Anterior cingulate cortex (tissue), 58 donors: ENCODE measurements at regions not wholly inside any gene's neighbourhood (a gene's known extent, or its start where the extent isn't known, plus 50 kb on each side); places are given as distances from the start of the nearest gene placed in this dataset.

Experiments used
- DNase-seq, 58 donors: peaks; one replicate each; lab custom pipeline; 2025; lab: John Stamatoyannopoulos, UW

GRCh38 chr18:65329010-65329409 is 421.8 kb upstream of the CDH7 start:
- no peak for DNase-seq

DNA sequence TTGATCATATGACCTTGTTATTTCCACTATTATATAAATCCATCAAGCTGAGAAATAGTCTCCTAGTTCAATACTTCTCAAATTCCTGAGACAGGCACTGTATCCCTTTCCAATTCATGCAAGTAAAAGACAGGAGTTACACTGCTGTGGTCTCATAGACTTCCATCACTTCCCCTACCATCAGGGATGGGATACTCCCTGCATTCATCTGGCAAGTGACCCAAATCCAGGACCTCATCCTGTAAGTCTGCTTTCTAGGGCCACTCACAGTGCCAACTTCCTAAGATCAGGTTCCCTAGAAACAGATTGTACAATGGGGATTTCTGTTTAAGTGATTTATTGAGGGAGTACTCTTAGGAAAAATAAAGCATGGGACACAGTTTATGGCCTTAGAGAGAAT is 424.0 kb upstream of the CDH7 start:
- no peak for DNase-seq

DNA sequence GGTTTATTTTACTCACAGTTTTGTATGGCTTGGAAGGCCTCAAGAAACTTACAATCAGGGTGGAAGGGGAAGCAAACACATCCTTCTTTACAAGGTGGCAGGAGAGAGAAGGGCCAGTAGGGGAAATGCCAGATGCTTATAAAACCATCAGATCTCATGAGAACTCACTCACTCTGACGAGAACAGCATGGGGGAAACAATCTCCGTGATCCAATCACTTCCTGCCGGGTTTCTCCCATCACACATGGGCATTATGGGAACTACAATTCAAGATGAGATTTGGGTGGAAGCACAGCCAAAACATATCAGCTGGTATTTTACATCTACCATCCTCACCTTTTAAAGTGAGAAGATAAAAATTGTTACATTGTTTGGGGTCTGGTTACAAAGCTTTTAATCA is 427.9 kb upstream of the CDH7 start:
- DNase-seq = no peak

DNA sequence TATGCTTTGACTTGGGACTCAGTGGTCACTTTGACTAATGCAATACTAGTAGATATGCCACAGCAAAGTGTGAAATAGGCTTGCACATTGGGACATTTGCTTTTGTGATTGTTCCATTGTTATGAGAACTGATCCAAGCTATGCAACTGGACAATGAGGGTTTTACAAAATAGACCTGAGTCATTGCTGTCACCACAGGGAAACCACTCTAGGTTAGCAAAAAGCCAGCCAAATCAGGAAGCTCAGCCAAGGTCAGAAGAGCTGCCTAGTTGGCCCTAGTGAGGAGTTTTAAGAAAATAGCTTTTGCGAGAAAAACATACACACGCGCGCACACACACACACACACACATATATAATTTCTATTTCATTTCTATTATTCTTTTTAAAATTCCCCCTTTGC is 452.4 kb upstream of the CDH7 start:
- no peak for DNase-seq

- no peak for DNase-seq
Observed at GRCh38 chr18:65288908-65289307, 461.9 kb upstream of the CDH7 start.

GRCh38 chr18:65287652-65288051 is 463.2 kb upstream of the CDH7 start:
- no peak for DNase-seq

GRCh38 chr18:65282096-65282495 is 468.7 kb upstream of the CDH7 start:
- DNase-seq = no peak

DNA sequence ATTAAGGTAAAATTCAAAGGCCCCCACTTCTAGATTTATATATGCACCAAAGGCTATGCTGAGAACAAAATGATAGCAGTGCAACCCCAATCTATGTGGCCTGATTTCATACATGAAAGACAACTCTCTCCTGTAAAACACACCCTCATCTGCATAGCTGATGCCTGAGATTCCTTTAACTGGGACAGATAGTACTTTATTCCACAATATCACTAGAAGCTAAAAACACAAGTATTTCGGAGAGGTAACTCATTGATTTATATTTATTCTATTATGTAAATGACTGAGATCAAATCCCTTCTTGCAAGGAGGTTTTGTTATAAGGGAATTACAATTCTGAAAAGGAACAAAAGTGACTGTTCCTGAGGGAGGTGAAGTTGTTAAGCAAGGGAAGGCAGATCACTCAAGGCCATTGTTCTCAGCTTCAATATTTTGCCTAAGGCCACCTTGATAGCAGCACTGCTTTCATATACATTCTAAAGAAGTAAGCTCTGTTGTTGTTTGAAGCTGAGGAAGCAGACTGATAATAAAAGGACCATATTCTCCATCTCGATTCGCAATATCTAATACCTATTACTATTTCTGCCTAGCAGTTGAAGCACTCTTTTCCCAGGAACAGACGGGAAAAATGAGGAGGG is 471.0 kb upstream of the CDH7 start:
- DNase-seq = no peak

DNA sequence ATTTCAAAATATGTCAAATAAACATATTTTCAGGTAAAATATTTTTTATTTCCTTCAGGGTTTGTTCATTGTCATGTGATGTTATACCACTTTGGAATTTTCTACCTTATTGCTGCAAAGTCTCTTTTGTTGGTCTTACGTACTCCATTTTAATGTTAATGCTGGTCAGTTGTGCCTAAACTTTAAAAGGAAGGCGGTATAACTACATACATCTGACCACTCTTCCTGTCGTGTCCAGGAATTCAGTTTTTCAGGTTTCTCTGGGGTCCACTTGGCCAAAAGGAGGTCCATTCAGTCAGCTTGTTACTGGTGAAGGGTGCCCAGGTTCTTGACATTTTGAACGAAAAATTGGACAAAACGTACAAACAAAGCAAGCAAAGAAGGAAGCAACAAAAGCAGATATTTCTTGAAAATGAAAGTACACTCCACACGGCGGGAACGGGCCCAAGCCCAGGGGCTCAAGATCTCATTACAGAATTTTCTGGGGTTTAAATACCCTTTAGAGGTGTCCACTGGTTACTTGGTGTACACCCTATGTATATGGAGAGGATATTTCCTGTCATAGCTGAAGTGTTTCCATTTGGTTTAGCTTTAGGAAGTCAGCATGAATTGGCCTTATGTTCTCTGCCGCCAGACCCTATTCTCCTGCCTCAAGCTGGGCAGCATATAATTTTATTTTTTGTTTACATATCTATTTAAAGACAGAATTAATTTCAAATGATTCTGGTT is 471.7 kb upstream of the CDH7 start:
- no peak for DNase-seq

GRCh38 chr18:65269375-65269774 is 481.4 kb upstream of the CDH7 start:
- no peak for DNase-seq

- DNase-seq = no peak
Observed at GRCh38 chr18:65265761-65266160, 485.1 kb upstream of the CDH7 start.

DNA sequence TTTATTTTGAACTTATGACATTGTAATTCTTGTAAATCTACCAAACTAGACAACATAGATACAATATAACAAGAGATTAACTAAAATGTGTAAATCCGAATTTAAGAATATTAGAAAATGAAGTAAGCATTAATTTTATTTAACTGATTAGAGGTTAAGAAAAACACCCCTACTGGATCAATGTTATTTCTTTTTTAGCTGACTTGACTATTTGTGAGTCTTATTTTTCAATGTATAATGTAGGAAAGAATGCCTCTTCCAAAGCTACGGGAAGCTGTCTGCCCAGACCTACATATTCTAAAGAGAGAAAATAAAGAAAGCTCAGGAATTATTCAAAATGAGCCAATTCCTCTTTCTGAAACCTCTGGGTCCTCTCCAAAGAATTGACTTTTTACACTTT is 490.8 kb upstream of the CDH7 start:
- no peak for DNase-seq

GRCh38 chr18:65259403-65259802 is 491.4 kb upstream of the CDH7 start:
- no peak for DNase-seq

DNA sequence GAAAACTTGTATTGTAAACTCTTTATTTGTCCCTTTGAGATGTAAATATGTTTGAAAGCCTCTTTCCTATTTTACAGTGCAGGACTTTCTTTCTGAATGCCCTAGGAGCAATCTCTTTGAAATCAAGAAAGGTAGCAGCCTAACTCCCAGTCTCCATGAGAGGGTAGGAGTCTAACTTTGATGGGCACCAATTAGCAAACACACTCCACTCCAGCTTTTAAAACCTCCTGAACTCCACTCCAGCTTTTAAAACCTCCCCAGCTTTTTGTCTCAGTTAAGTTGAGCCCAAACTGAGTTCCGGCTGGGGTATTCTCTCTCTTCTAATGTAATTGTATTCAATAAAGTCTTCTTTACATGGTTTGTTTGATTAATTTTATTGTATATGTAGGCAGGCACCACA is 493.7 kb upstream of the CDH7 start:
- no peak for DNase-seq

- no peak for DNase-seq
Observed at GRCh38 chr18:65255417-65255816, 495.4 kb upstream of the CDH7 start.

DNA sequence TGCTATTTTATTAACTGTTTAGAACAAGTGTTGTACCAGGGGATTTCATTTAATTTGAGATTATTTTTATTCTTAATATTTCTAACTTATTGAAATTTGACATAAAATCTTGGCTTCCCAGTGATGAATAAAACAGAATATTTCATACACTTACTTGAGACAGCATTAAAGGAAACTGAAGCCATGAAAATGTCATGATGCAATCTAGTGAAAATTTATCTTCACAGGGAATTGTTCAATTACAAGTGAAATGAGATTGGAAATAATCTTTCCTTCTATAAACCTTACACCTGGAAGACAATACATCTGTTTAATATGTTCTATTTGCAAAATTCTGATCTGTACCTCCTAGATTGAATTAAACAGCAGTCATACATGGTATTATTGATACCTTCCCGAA is 511.0 kb upstream of the CDH7 start:
- DNase-seq = no peak

- peak in 16 of 58 donors; percentile 0 to 28 (median 4) for DNase-seq
Observed at GRCh38 chr18:65235966-65236624, 514.7 kb upstream of the CDH7 start.

DNA sequence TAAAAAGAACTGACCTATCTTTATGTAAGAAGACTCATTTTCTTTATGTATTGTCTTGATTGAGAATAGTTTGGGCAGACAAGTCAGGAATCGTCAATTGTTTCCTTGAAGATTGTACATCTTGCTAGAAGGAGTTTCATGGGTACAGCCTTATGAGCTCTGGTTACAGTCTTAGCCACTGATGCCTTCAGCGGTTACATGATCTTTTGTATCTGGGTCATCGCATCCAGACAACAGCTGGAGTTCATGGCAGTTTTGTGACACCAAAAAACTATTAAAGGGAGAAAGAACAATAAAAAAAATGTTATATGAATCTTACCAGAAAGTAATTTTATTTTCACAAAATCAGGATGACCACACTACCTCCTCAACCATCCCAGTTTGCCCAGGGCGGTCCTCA is 520.5 kb upstream of the CDH7 start:
- no peak for DNase-seq

DNA sequence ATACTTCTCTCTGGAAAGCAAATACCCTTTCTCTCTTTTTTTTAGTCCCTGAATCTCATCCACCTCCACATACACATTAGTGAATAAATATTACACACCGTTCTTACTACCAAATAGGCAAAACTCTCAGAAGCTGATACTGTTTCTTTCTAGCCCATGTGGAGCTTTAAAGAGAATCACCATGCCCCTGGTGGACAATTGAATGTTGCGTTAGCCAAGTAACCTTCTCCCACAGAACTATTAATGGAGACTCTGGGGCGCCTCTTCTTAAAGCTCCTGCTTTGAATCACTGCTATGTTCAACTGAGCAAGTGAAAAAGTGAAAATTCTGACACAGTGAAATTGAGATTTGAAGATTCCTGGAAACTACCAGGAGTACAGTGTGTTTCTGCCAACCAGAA is 522.8 kb upstream of the CDH7 start:
- no peak for DNase-seq

GRCh38 chr18:65221736-65222135 is 529.1 kb upstream of the CDH7 start:
- DNase-seq = no peak

DNA sequence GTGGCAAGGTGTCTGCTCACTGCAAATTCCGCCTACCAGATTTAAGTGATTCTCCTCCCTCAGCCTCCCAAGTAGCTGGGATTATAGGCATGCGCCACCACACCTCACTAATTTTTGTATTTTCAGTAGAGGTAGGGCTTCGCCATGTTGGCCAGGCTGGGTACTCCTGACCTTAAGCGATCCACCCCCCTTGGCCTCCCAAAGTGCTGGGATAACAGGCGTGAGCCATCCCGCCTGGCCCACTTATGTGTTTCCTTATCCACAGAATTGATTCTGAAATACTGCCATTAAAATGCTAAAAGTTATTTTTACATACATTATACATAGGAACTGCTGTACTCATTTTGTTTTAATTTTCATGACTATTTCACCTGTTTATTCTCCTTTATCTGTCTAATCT is 529.7 kb upstream of the CDH7 start:
- DNase-seq = no peak

GRCh38 chr18:65215865-65216466 is 534.8 kb upstream of the CDH7 start:
- DNase-seq = no peak
